ENCODE measurements at regions not wholly inside any gene's neighbourhood (a gene's known extent, or its start where the extent isn't known, plus 50 kb on each side); places are given as distances from the start of the nearest gene placed in this dataset.

DNA sequence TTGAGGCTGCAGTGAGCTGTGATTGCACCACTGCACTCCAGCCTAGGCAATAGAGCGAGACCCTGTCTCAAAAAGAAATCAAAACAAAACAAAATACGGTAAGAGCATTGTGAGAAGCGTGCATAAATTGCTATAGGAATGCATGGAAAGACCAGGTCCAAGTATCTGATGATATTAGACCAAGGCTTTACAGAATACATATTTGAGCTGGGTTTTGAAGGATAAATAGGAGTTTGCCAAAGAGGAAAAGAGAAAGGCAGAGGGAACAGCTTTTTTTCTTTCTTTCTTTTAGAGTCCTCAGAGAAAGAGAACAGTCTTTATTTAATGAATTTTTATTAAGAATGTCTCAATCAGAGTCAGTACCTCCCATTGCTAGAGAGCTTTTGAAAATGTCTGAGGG, 79.5 kb upstream of the PRPS1 start:
- TF ChIP-seq RCOR1 (IDR thresholded peaks at IDR 0.05; ENCODE audit: insufficient replicate concordance, low read length) (no peak), POLR2A (IDR thresholded peaks at IDR 0.05; ENCODE audit: low read depth, low read length) (no peak), MXI1 (IDR thresholded peaks at IDR 0.05; ENCODE audit: borderline replicate concordance, low read depth, low read length) (no peak), SMC3 (IDR thresholded peaks at IDR 0.05; ENCODE audit: low read depth, low read length) (no peak), NFE2L2 (IDR thresholded peaks at IDR 0.05; ENCODE audit: low read depth, low read length) (no peak), CHD1 (IDR thresholded peaks at IDR 0.05; ENCODE audit: low read depth, low read length) (no peak), FOS (IDR thresholded peaks at IDR 0.05; ENCODE audit: low read depth, low read length) (no peak), RFX5 (IDR thresholded peaks at IDR 0.05; ENCODE audit: low read depth, low read length) (no peak), MAZ (IDR thresholded peaks at IDR 0.05; ENCODE audit: borderline replicate concordance, low read depth, low read length) (no peak), CEBPB (IDR thresholded peaks at IDR 0.05; ENCODE audit: low read depth, low read length) (no peak), USF2 (IDR thresholded peaks at IDR 0.05; ENCODE audit: low read depth, low read length) (no peak), RAD21 (IDR thresholded peaks at IDR 0.05; ENCODE audit: low read length) (no peak), BHLHE40 (IDR thresholded peaks at IDR 0.05; ENCODE audit: low read depth, low read length) (no peak)
- Histone ChIP-seq H3K4ac (ENCODE audit: low read depth, low read length) (no peak overlapping the region), H4K20me1 (ENCODE audit: insufficient read depth, low read length) (no peaks in the 10 kb centered on the region), H2BK5ac (ENCODE audit: low read depth, low read length, poor library complexity, severe bottlenecking) (no peak overlapping the region), H3K14ac (replicated peaks; ENCODE audit: low read depth, low read length) (no peak overlapping the region), H2BK20ac (ENCODE audit: low read depth, low read length) (no peak overlapping the region), H3K27me3 (ENCODE audit: control insufficient read depth, insufficient read depth, low read length) (peaks cover 26% of the 10 kb centered on the region), H4K91ac (ENCODE audit: insufficient read depth, low read depth, low read length) (no peak overlapping the region), H3K9me1 (ENCODE audit: insufficient read depth, low read length) (no peaks in the 10 kb centered on the region), H2BK120ac (ENCODE audit: low read depth, low read length) (no peak overlapping the region), H2AK9ac (replicated peaks; ENCODE audit: low read depth, low read length, poor library complexity) (no peak overlapping the region), H3K18ac (ENCODE audit: low read depth, low read length) (no peak overlapping the region), H2AK5ac (ENCODE audit: low read depth, low read length) (no peak overlapping the region), H3K4me1 (ENCODE audit: control insufficient read depth, insufficient read depth, low read length) (no peaks in the 10 kb centered on the region), H2BK15ac (ENCODE audit: low read depth, low read length) (no peak overlapping the region), H3K4me2 (ENCODE audit: low read depth, low read length) (no peak overlapping the region), H4K8ac (ENCODE audit: low read depth in 2 of 2, low read length in 2 of 2) (no peak overlapping the region), H3K56ac (ENCODE audit: extremely low read depth, insufficient read depth, low read length) (no peak overlapping the region), H3K4me3 (ENCODE audit: insufficient read depth, low read depth, low read length) (no peak overlapping the region), H2AFZ (replicated peaks; ENCODE audit: low read length, poor library complexity) (no peak overlapping the region), H3K79me1 (ENCODE audit: low read depth in 1 of 2, low read length in 2 of 2) (no peaks in the 10 kb centered on the region), H4K5ac (ENCODE audit: low read depth, low read length) (no peak overlapping the region), H3K27ac (ENCODE audit: insufficient read depth, low read length) (no peak overlapping the region), H3K36me3 (ENCODE audit: control insufficient read depth, insufficient read depth, low read length) (no peaks in the 10 kb centered on the region), H3K9ac (ENCODE audit: low read depth, low read length) (no peak overlapping the region), H3K23ac (ENCODE audit: low read depth, low read length) (no peak overlapping the region), H3K9me3 (ENCODE audit: control insufficient read depth, insufficient read depth, low read length) (no peaks in the 10 kb centered on the region)
- CTCF ChIA-PET: no interaction called here
- intact Hi-C loops (cut with micrococcal nuclease): loop anchor here (10.0 kb wide), 1 partner anchor 654 kb away; no protein-coding TSS in a partner anchor
- no peak for ATAC-seq (ENCODE audit: low read depth)
- in situ Hi-C loops (cut with MboI; ENCODE audit: low sequenced_read_pairs): no loop called here
- no TSS peak for BruUV-seq (replicated peaks)
- no peak for DNase-seq
- POLR2A ChIA-PET (ENCODE audit: unreplicated experiment): no interaction called here
- WGBS, 2 experiments (ENCODE audit: extremely low coverage in 2 of 2, insufficient read length in 1 of 2): no CpG with 5 or more reads among the region's 3 CpGs
- dilution Hi-C loops (cut with HindIII; ENCODE audit: low sequenced_read_pairs, unreplicated experiment): no loop called here
